ENCODE measurements at regions not wholly inside any gene's neighbourhood (a gene's known extent, or its start where the extent isn't known, plus 50 kb on each side); places are given as distances from the start of the nearest gene placed in this dataset.

DNA sequence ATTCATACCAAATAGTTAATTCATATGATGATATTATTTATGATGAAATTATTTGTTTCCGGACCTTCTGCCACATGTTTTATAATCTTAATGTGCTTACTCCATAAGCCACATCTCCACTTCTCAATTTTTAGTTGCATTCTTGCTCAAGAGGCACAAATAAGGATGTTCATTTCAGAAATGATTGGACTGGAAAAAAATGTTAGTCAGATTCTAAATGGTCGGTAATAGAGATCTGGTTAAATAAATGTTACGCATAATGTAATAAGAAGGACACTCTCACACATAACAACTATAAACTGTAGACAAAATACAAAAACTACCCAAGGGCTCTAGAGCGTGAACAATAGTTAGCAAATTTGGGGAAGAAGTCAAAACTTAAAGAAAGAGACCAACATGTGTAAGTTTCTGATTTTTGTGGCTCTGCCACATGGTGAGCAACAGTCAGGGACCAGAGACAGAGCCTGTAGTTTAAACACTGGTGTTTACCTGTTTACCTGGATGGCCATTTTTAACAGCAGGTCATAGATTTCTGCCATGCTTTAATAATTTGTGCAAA, 554.3 kb upstream of the CLINT1 start:
- TF ChIP-seq POLR2A (IDR thresholded peaks at IDR 0.05) = no peak
- TF ChIP-seq, protein P1, sequence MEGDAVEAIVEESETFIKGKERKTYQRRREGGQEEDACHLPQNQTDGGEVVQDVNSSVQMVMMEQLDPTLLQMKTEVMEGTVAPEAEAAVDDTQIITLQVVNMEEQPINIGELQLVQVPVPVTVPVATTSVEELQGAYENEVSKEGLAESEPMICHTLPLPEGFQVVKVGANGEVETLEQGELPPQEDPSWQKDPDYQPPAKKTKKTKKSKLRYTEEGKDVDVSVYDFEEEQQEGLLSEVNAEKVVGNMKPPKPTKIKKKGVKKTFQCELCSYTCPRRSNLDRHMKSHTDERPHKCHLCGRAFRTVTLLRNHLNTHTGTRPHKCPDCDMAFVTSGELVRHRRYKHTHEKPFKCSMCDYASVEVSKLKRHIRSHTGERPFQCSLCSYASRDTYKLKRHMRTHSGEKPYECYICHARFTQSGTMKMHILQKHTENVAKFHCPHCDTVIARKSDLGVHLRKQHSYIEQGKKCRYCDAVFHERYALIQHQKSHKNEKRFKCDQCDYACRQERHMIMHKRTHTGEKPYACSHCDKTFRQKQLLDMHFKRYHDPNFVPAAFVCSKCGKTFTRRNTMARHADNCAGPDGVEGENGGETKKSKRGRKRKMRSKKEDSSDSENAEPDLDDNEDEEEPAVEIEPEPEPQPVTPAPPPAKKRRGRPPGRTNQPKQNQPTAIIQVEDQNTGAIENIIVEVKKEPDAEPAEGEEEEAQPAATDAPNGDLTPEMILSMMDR (IDR thresholded peaks at IDR 0.05) = no peak
- 75 to 81% methylated on average over 4 of the region's 4 CpGs for WGBS, 2 donors
- no peaks in the 10 kb centered on the region for H3K27me3 ChIP-seq
- no peaks in the 10 kb centered on the region for H3K36me3 ChIP-seq
- no peak overlapping the region for H3K27ac ChIP-seq
- H3K4me3 ChIP-seq = no peak overlapping the region
- H3K9me3 ChIP-seq = no peaks in the 10 kb centered on the region
- H3K4me1 ChIP-seq = no peaks in the 10 kb centered on the region
- no peak for DNase-seq
- intact Hi-C loops (cut with DNase I) = no loop called here

DNA sequence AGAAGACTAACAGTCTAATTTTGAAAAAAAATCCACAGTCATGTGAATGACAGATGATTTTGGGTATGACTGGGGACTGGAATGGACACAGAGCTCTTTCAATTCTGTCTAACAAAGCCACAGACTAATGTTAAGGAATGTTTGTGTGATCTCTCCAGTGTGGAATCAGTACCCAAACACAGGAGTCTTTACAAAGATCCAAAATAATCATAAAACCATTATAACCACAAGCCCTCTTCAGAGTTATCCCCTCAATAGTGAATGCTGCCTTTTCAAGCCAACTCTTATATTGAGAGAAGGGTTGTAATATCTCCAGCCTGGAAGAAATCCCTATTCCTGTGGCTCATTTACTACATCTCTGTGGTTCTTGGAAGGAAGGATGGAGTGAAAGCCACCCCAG, 552.0 kb upstream of the CLINT1 start:
- H3K27ac ChIP-seq = no peak overlapping the region
- H3K4me3 ChIP-seq = no peak overlapping the region
- H3K27me3 ChIP-seq = no peaks in the 10 kb centered on the region
- H3K9me3 ChIP-seq = no peaks in the 10 kb centered on the region
- no peaks in the 10 kb centered on the region for H3K4me1 ChIP-seq
- H3K36me3 ChIP-seq = no peaks in the 10 kb centered on the region
- DNase-seq = no peak
- intact Hi-C loops (cut with DNase I) = no loop called here
- TF ChIP-seq, protein P1 (IDR thresholded peaks at IDR 0.05) = no peak
- TF ChIP-seq POLR2A (IDR thresholded peaks at IDR 0.05) = no peak

DNA sequence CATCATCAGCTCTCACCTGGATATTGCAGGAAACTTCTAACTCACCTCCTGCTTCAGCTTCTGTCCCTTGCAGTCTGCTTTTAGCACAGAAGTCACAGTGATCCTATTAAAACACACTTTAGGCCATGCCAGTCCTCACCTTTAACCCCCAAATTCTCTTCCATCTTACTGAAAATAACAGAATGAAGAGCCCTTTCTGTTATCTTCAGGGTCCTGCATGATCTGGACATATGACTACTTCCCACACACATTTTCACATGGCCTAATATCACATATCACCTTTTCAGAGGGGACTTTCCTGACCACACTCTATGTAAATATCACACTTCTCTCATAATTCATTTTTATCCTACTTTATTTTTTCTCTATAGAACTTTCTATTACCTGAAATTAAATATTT, 550.6 kb upstream of the CLINT1 start:
- Histone ChIP-seq H3K36me3 (no peaks in the 10 kb centered on the region), H3K4me1 (no peaks in the 10 kb centered on the region), H3K27ac (no peak overlapping the region), H3K27me3 (no peaks in the 10 kb centered on the region), H3K9me3 (no peaks in the 10 kb centered on the region), H3K4me3 (no peak overlapping the region)
- intact Hi-C loops (cut with DNase I) = no loop called here
- TF ChIP-seq, protein P1 (IDR thresholded peaks at IDR 0.05) = no peak
- TF ChIP-seq POLR2A (IDR thresholded peaks at IDR 0.05) = no peak
- no peak for DNase-seq

DNA sequence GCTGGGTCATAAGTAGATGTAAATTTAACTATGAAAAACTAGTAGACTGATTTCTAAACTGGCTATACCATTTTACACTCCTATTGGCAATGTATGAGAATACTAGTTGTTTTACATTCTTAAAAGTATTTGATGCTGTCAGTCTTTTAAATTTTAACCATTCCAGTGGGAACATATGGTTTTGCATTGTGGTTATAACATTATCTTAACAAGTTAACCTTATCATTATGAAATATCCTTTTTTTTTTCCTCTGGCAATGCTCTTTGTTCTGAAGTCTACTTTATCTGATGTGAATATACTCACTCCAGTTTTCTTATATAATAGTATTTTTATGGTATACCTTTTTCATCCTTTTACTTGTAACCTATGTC, 548.9 kb upstream of the CLINT1 start:
- no peak overlapping the region for H3K4me3 ChIP-seq
- intact Hi-C loops (cut with DNase I) = no loop called here
- no peaks in the 10 kb centered on the region for H3K4me1 ChIP-seq
- H3K36me3 ChIP-seq = no peaks in the 10 kb centered on the region
- peaks cover 0 to 4% (median 0%) of the 10 kb centered on the region in 3 donors for H3K9me3 ChIP-seq
- H3K27ac ChIP-seq = no peak overlapping the region
- DNase-seq = no peak
- no peak for TF ChIP-seq POLR2A (IDR thresholded peaks at IDR 0.05)
- TF ChIP-seq, protein P1 (IDR thresholded peaks at IDR 0.05) = no peak
- no peaks in the 10 kb centered on the region for H3K27me3 ChIP-seq

DNA sequence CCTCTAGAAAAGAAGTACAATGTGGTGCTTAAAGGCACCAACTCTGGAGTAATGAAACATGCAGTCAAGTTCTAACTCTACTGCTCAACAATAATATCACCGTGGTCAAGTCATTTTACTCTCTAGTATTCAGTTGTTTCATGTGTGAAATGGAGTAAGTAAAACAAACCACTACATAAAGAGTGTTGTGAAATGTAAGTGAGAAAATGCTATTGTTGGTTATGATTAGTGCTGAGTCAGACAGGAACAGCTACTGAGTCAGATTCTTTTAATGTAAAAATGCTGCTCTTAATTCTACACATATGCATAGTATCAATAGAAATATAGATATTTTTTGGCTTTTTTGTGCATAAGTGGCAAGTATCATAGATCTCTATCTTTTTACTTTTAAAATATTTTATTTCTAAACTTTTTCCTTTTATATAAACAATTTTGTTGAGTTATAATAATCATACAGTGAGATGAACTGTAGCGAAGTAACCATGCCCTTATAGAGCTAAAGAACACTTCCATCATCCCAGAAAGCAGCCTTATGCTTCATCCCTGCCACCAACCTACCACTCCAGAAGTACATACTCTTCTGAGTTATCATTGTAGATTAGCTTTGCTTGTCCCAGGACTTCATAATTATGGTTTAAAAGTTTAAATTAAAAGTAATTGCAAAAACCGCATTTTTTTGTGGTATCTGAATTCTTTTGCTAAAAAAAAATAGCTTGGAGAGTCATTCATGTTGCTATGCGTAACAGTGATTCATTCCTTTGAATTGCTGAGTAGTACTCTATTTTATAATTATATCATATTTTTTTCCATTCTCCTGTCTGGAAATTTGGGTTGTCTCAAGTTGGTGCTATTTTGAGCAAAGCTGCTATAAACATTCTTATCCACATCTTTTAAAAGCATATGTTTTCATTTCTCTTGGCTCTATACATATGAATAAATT, 548.2 kb upstream of the CLINT1 start:
- Histone ChIP-seq H3K36me3 (no peaks in the 10 kb centered on the region), H3K4me1 (no peaks in the 10 kb centered on the region), H3K4me3 (no peak overlapping the region), H3K9me3 (peaks cover 0 to 4% (median 0%) of the 10 kb centered on the region in 3 donors), H3K27ac (no peak overlapping the region), H3K27me3 (no peaks in the 10 kb centered on the region)
- WGBS, 2 donors = 44 to 48% methylated on average over 4 of the region's 4 CpGs
- no peak for DNase-seq
- no peak for TF ChIP-seq POLR2A (IDR thresholded peaks at IDR 0.05)
- TF ChIP-seq, protein P1 (IDR thresholded peaks at IDR 0.05) = no peak
- intact Hi-C loops (cut with DNase I) = no loop called here
